Erythroblast (primary cell): ENCODE measurements at regions not wholly inside any gene's neighbourhood (a gene's known extent, or its start where the extent isn't known, plus 50 kb on each side); places are given as distances from the start of the nearest gene placed in this dataset.

Experiments
- GATA1 ChIP-seq: IDR thresholded peaks from 2 replicates; pipeline ENCODE4 v1.6.1; 2011; ENCODE audit warnings: low read depth, mild to moderate bottlenecking, control low read depth, low read length, moderate library complexity
- POLR2A ChIP-seq: IDR thresholded peaks from 2 replicates; pipeline ENCODE4 v1.6.1; 2011; ENCODE audit warnings: mild to moderate bottlenecking, low read length

- TF ChIP-seq POLR2A: no peak
- TF ChIP-seq GATA1: no peak
These were observed 1325.0 kb downstream of the UQCRFS1 start for GRCh38 chr19:27887946-27888345.
